IPS-NIHi7 (cell line): ENCODE measurements at regions not wholly inside any gene's neighbourhood (a gene's known extent, or its start where the extent isn't known, plus 50 kb on each side); places are given as distances from the start of the nearest gene placed in this dataset.
A peak's percentile ranks its signal among the peaks of the same experiment; 100 is the strongest.
"Not testable (repeated sequence)": the region's sequence is repeated elsewhere in the genome, so short reads cannot be mapped to it uniquely, and the experiment has no call there.

ENCODE experiments used
- DNase-seq: peaks from one replicate; pipeline ENCODE4 v3.0.0; 2012; ENCODE audit warnings: mixed read lengths; ENCODE audit errors: extremely low spot score

GRCh38 chr5:57396701-57397100 lies 85.9 kb downstream of the ACTBL2 start:
- no peak for DNase-seq

DNA sequence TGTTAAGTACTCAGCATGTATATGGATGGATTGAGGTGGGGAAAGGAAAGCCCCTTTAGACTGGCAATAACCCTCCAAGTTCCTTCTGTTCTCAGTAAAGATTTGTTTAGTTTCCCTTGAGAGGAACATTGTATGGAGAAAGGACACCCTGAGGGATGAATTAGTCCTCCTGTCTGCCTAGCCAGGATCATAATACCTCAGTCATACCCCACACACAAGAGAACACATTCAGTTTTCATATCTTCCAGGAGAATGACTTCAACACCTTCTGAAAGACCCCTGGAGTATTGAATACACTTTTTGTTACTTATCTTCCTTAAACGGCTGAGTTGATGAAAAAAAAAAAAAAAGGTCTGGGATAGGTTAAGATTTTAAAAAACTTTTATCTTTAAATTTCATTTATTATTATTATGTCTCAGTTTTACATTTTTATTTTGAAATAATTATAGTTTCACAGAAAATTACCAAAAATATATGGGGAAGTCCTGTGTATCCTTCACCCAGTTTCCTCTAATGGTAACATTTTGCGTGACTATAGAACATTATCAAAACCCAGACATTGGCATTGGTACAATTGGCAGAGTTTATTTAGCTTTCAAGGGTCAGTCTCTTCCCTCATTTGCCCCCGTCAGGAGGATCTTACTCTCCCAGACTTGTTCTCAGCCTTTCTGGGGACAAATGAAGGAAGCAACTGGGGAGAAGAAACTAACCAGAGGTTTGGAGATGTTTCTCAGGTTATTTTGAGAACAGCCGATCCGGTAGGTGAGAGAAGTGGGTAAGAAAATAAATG lies 88.0 kb downstream of the ACTBL2 start:
- DNase-seq: no peak

- peak; percentile 39 for DNase-seq
These were observed 95.7 kb downstream of the ACTBL2 start for GRCh38 chr5:57386958-57387357.

- DNase-seq: peak; percentile 62
These were observed 99.3 kb downstream of the ACTBL2 start for GRCh38 chr5:57383093-57383861.

- DNase-seq: no peak
These were observed 100.0 kb downstream of the ACTBL2 start for GRCh38 chr5:57382655-57383054.

GRCh38 chr5:57370376-57370775 lies 112.2 kb downstream of the ACTBL2 start:
- DNase-seq: no peak

DNA sequence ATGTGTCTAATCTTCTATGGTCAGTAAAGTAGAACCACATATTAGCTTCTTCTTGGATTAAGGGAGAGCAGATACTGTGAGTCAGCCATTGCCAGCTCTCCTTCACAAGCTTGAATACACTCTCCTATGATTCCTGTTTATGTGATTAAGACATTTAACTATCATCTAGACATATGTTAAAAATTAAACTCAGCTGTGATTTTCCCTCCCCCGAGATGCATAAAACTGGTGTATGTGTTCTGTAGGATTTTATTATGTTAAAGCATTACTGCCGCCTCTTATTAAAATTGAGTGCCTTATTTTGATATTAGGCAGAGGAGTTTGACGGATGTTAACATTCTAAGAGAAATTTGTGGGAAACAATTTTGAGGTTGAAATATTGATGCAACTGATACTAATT lies 114.6 kb downstream of the ACTBL2 start:
- DNase-seq: no peak

DNA sequence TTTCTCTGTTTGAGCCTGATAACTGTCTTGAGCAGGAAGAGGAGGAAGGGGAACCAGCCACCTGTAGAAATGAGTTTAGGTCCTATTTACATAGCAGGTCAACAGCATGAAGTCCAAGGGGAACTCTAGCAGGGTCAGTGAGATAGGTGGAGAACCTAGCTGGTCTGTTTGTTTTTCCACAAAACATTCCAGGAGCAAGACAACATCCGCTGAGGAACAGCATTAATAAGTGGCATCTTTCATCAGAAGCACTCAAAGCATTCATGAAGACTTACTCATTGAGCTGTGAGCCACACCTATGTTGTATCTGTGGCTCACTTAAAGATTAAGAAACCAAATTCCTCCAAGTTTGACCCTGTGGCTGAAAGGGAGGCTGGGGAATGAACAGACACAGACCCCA lies 115.9 kb downstream of the ACTBL2 start:
- DNase-seq: no peak

DNA sequence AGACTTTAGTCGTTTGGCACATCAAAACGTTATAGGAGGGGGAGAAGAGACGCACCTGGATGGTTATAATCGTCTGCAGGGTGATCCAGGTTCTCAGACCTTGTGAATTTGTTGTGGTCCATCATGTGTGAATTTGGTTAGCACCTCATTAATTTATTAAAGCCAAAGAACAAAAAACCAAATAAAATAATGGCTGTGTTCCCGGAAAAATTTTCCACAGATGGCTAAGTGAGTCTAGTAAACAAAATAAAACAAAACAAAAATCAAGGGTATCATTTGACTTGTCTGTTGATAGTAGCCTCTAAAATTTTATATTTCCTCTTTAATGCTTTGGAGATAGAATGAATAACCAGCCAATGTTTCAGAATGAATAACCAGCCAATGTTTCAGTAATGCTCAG lies 119.7 kb downstream of the ACTBL2 start:
- DNase-seq: no peak

GRCh38 chr5:57360871-57361270 lies 121.7 kb downstream of the ACTBL2 start:
- no peak for DNase-seq

- no peak for DNase-seq
These were observed 123.6 kb downstream of the ACTBL2 start for GRCh38 chr5:57358796-57359592.

GRCh38 chr5:57356850-57357249 lies 125.8 kb downstream of the ACTBL2 start:
- DNase-seq: not testable (repeated sequence)

DNA sequence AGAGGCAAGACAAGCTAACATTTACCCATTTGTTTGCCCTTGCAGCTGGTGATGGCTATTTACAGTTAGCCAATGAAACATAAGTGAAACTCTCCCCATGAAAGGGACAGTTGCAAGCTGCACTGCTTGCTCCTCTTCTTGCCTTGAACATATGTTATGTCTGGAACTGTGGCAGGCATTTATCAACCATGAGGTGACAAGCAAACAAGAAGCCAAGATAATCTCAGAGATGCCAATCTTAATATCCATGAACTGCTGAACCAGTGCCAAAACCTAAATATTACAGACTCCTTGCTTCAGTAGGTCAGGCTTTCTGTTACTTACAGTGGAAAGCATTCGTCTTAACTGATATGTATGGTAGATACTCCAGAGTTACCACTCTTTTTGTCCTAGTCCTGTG lies 133.4 kb downstream of the ACTBL2 start:
- DNase-seq: no peak

GRCh38 chr5:57348376-57349140 lies 134.1 kb downstream of the ACTBL2 start:
- no peak for DNase-seq

- no peak for DNase-seq
These were observed 136.3 kb downstream of the ACTBL2 start for GRCh38 chr5:57346328-57346727.

DNA sequence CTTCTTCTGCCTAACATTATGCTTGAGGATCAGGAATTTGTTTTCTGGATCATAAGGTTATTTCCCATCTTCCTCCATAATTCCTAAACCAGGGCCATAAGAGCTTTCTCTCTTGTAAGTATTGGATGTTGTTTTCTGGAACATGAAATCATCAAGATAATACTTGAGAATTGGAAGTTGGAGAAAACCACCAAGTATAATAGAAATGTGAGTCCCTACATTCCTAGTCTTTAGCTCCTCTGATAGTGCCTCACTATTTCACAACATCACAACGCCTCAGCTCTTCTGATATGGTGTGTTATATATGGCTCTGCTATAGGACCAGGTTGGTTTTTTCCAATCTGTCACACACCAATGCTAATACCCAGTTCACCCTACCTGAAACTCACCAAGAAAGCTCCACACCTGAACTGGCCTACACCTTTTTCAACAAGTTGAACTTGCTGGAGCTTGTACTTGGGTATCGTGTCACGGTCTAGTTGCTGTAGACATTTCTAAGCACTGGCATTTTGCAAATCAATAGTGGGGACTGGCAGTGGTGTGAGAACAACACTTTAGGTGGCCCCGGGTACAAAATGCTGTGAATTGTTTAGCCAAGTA lies 141.1 kb downstream of the ACTBL2 start:
- no peak for DNase-seq

DNA sequence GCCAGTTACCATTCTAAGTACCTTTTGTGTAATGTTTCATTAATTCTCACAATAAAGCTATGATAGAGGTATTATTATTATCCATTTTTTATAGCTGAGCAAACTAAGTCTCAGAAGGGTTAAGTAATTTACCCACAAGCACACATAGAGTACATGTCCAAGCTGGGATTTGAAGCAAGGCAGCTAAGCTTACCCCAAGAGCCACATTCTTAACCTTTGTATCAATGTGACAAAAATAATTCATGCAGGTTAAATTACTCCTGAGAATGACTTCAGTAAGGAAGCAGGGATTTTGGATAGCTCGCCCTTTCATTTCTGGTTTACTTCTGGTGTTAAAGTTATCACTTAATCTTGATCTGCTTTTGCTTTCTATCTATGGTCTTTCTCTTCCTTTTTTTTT lies 141.9 kb downstream of the ACTBL2 start:
- no peak for DNase-seq

DNA sequence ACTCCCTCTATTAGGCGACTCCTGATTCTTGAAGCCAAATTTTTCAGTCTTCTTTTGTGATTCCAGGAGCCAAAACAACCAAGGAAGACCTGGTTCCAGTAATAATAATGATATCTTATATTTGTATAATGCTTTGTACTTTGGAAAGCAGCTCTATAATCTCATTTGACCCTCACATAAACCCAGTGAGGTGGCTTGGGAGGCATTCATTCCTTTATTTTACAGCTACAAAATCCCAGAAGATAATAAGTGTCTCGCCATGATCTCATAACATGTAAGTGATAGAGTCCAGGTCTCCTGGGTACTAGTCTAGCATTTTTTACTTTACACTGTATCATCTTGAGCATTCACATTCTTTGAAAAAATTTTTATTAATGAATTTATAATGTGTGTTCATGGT lies 143.1 kb downstream of the ACTBL2 start:
- DNase-seq: no peak

GRCh38 chr5:57338868-57339340 lies 143.7 kb downstream of the ACTBL2 start:
- no peak for DNase-seq

DNA sequence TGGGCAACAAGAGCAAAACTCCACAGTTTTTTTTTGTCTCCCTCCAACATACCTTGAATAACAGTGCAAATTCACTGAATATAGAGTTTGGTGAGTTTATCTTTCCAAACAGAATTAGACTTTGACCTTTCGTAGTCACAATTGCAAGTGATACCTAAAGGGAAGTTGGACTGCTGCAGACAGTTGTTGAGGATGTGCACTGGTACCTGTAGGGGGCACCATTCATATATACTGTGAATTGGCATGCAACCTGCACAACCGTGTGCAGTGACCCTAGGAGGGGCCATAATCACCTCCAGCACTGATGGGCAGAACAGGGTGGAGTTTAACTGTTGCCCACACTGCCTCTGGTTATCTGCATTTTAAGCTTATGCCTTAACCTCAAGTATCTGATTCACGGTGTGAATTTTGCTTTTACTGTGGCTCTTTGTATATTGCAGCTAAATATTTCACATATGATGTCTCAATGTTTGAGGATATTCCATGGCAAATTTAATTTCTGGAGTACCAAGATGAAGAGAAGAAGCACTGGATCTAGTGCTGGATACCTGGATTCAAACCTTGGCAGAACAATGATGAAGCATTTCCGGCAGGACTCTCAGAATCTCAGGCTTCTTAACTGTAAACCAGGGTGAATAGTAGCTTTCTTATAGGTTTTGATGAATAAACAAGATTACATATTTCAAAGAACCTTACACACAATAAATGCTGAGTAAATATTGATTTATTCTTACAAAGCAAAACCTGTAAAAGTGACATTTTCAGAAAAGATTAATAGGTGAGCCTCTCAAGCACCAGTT lies 144.3 kb downstream of the ACTBL2 start:
- peak; percentile 73 for DNase-seq
